ENCODE measurements at regions not wholly inside any gene's neighbourhood (a gene's known extent, or its start where the extent isn't known, plus 50 kb on each side); places are given as distances from the start of the nearest gene placed in this dataset.

DNA sequence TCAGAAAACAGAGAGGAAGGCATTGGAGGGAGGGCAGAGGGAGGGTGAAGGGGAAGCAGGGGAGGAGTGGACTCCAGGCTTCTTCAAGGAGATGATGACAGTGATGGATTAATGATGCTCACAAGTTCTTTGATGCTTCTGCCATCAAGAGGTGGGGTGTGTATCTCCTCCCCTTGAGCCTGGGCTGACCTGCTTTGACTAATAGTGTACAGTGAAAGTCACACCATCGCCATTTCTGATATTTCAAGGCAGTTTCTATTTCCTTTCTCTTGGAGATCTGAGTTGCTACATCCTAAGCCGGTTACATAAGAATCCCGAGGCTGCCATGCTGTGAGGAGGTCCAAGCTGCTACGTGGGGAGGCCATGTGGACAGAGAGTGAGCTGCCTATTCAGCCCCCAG is 312.5 kb downstream of the MAF start:
- Histone ChIP-seq H3K36me3 (ENCODE audit: control insufficient read depth, insufficient read depth, low read length) (no peaks in the 10 kb centered on the region), H3K9me3 (ENCODE audit: control insufficient read depth, insufficient read depth, low read length) (no peaks in the 10 kb centered on the region), H3K4me1 (ENCODE audit: control insufficient read depth, insufficient read depth, low read length) (peaks cover 15% of the 10 kb centered on the region), H3K4me3 (ENCODE audit: low read depth, low read length) (no peak overlapping the region), H3K27me3 (ENCODE audit: control insufficient read depth, insufficient read depth, low read length) (no peaks in the 10 kb centered on the region), H3K9ac (ENCODE audit: low read depth, low read length) (no peak overlapping the region), H3K27ac (ENCODE audit: low read depth, low read length) (no peak overlapping the region)

DNA sequence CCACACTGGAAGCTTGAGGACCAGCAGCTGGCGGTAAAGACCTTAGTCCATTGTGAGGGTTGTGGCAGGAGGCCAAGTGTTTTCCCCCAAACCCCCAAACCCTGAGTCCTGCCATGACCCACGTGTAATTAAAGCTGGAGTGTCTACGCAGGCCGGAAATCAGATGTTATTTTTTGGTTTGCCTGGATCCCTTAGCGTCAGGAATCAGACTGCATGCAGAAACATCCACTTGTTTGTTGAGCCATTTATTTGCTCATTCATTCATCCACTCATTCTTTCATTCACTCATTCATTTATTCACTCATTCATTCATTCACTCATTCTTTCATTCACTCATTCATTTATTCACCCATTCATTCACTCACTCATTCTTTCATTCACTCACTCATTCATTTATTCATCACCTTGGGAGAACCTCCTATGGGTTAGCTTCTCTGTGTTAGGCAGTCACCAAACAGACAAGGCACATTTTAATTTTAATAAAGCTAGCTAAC is 313.1 kb downstream of the MAF start:
- Histone ChIP-seq H3K36me3 (ENCODE audit: control insufficient read depth, insufficient read depth, low read length) (no peaks in the 10 kb centered on the region), H3K9ac (ENCODE audit: low read depth, low read length) (no peak overlapping the region), H3K4me3 (ENCODE audit: low read depth, low read length) (no peak overlapping the region), H3K27me3 (ENCODE audit: control insufficient read depth, insufficient read depth, low read length) (no peaks in the 10 kb centered on the region), H3K9me3 (ENCODE audit: control insufficient read depth, insufficient read depth, low read length) (no peaks in the 10 kb centered on the region), H3K4me1 (ENCODE audit: control insufficient read depth, insufficient read depth, low read length) (peaks cover 15% of the 10 kb centered on the region), H3K27ac (ENCODE audit: low read depth, low read length) (no peak overlapping the region)

DNA sequence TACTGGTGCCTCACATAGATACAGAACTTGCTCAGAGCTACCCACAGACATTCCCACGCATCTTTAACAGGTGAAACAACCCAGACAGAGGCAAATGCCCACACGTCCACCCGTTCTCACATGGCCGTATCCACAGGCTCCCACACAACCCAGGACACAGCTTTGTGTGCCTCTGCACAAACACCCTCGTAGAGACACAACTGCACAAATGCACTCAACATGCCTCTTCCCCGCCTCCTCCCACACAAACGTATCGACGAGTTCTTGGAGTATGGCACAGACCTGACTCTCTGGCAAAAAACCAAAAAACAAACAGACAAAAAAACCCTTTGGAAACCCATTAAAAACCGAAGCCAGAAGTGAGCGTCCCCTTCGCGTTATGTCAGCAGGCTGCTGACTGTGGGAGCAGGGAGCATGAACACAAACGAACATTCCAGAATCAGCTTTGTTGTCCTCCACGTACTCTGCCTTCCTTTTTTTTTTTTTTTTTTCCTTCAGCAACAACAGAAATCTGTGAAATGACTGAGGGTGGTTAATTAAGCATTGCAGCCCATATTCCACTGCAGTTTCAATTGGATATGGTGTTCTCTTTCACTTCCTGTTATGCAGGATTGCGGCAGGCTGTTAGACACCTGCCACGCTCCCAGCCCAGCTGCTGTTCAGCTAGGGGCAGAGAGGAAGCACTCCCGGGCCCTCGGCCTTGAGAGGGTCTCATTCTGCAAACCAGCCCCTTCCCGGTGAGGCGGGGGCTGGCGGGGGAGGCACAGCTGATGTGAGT is 313.7 kb downstream of the MAF start:
- Histone ChIP-seq H3K27ac (ENCODE audit: low read depth, low read length) (no peak overlapping the region), H3K27me3 (ENCODE audit: control insufficient read depth, insufficient read depth, low read length) (no peaks in the 10 kb centered on the region), H3K36me3 (ENCODE audit: control insufficient read depth, insufficient read depth, low read length) (no peaks in the 10 kb centered on the region), H3K9ac (ENCODE audit: low read depth, low read length) (no peak overlapping the region), H3K4me1 (ENCODE audit: control insufficient read depth, insufficient read depth, low read length) (peaks cover 15% of the 10 kb centered on the region), H3K9me3 (ENCODE audit: control insufficient read depth, insufficient read depth, low read length) (no peaks in the 10 kb centered on the region), H3K4me3 (ENCODE audit: low read depth, low read length) (no peak overlapping the region)

DNA sequence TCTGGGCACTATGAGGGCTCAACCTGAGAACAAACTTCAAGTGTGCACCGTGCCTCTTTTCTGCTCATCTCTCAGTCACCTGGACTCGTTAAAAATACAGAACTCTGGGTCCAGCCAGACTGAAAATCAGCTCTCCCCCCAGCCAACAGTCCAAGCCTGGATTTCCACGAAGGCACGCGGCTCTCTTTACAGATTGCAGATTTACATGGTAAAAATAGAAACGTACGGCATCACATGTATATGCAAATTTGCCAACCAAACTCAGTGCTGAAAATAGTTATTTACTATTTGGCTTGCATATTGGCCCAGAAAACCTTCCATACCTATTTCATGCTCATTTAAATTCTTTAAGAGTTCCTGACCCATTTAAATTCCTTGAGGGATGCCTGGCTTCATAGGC is 315.8 kb downstream of the MAF start:
- Histone ChIP-seq H3K27me3 (ENCODE audit: control insufficient read depth, insufficient read depth, low read length) (no peaks in the 10 kb centered on the region), H3K9ac (ENCODE audit: low read depth, low read length) (no peak overlapping the region), H3K9me3 (ENCODE audit: control insufficient read depth, insufficient read depth, low read length) (no peaks in the 10 kb centered on the region), H3K27ac (ENCODE audit: low read depth, low read length) (no peak overlapping the region), H3K36me3 (ENCODE audit: control insufficient read depth, insufficient read depth, low read length) (no peaks in the 10 kb centered on the region), H3K4me1 (ENCODE audit: control insufficient read depth, insufficient read depth, low read length) (peaks cover 22% of the 10 kb centered on the region), H3K4me3 (ENCODE audit: low read depth, low read length) (no peak overlapping the region)

DNA sequence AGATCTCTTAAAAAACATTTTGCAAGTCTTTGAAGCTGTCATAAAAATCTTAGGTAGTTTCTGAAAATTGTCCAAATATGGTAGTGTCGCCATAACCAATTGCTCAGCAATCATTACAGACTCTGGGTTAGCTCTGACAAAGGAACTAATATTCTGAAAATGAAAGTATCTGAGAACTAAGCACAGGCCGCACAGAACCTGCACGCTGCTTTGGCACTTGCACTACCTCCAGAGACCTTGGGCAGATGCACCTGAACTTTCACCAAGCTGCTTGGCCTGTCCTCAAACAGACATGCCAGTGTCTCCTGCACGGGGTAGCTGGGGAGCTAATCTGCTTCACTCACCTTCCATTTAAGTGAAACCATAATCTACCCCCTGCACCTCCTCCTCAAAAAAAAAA is 317.0 kb downstream of the MAF start:
- H3K4me1 ChIP-seq (ENCODE audit: control insufficient read depth, insufficient read depth, low read length): peaks cover 22% of the 10 kb centered on the region
- no peaks in the 10 kb centered on the region for H3K9me3 ChIP-seq (ENCODE audit: control insufficient read depth, insufficient read depth, low read length)
- no peak overlapping the region for H3K9ac ChIP-seq (ENCODE audit: low read depth, low read length)
- H3K27ac ChIP-seq (ENCODE audit: low read depth, low read length): no peak overlapping the region
- no peaks in the 10 kb centered on the region for H3K27me3 ChIP-seq (ENCODE audit: control insufficient read depth, insufficient read depth, low read length)
- no peaks in the 10 kb centered on the region for H3K36me3 ChIP-seq (ENCODE audit: control insufficient read depth, insufficient read depth, low read length)
- H3K4me3 ChIP-seq (ENCODE audit: low read depth, low read length): no peak overlapping the region

DNA sequence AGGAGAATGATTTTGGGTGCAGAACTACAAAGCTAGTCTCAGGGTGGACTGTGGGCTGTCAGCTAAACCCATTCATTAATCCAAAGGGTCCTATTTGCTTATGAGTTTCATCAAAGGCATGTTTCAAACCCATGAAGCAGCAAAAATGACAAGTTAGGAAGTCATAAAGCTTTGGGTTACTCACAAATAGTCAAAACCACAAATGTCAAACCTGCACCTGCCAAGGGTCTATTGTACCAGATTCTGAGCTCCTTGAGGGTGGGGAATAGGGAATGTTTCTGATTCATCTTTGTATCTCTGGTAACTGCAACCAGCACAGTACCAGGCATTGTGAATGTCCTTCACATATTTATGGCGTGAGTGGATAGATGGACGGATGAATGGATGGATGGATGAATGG is 317.7 kb downstream of the MAF start:
- Histone ChIP-seq H3K4me3 (ENCODE audit: low read depth, low read length) (no peak overlapping the region), H3K9me3 (ENCODE audit: control insufficient read depth, insufficient read depth, low read length) (no peaks in the 10 kb centered on the region), H3K27ac (ENCODE audit: low read depth, low read length) (no peak overlapping the region), H3K27me3 (ENCODE audit: control insufficient read depth, insufficient read depth, low read length) (no peaks in the 10 kb centered on the region), H3K9ac (ENCODE audit: low read depth, low read length) (no peak overlapping the region), H3K4me1 (ENCODE audit: control insufficient read depth, insufficient read depth, low read length) (peaks cover 22% of the 10 kb centered on the region), H3K36me3 (ENCODE audit: control insufficient read depth, insufficient read depth, low read length) (no peaks in the 10 kb centered on the region)

DNA sequence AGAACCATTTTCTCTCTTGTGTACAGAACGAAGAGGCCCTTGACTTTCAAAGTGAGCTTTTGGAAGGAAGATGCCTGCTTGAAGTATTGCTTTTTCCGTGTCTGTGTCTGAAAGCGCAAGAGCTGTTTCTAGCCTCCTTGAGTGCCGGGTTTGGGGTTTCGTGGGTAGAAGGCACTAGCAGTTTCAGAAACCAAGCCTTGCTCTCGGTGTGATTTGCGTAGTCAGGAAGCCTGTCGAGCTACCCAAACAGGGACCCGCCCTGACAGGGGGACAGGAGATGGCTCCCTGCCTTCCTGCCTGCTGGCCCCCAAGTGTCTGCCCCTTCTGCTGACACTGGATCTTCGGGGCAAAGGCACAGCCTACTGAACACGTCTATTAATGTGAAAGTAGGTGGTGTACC is 322.0 kb downstream of the MAF start:
- Histone ChIP-seq H3K9ac (ENCODE audit: low read depth, low read length) (no peak overlapping the region), H3K27me3 (ENCODE audit: control insufficient read depth, insufficient read depth, low read length) (no peaks in the 10 kb centered on the region), H3K4me3 (ENCODE audit: low read depth, low read length) (no peak overlapping the region), H3K9me3 (ENCODE audit: control insufficient read depth, insufficient read depth, low read length) (no peaks in the 10 kb centered on the region), H3K36me3 (ENCODE audit: control insufficient read depth, insufficient read depth, low read length) (no peaks in the 10 kb centered on the region), H3K4me1 (ENCODE audit: control insufficient read depth, insufficient read depth, low read length) (0 out of 2 replicates have a peak, but pooled peaks cover 7% of the 10 kb centered on the region), H3K27ac (ENCODE audit: low read depth, low read length) (no peak overlapping the region)

DNA sequence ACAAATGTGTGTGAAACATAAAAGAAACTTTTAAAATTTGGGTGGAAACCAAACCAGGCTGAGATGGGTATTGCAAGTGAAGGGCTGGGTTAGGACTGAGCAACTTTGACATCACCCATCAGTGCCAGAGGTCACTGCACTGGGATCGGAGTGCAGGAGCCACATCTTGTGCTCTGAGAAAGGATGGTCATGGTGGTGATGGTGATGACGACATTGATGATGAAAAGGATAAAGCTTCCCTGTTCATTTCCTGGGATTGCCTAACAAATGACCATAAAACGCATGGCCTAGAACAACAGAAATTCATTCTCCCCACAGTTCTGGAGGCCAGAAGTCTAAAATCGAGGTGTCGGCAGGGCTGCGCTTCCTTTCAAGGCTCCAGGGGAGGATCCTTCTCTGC is 324.0 kb downstream of the MAF start:
- Histone ChIP-seq H3K9ac (ENCODE audit: low read depth, low read length) (no peak overlapping the region), H3K9me3 (ENCODE audit: control insufficient read depth, insufficient read depth, low read length) (no peaks in the 10 kb centered on the region), H3K4me1 (ENCODE audit: control insufficient read depth, insufficient read depth, low read length) (0 out of 2 replicates have a peak, but pooled peaks cover 7% of the 10 kb centered on the region), H3K27ac (ENCODE audit: low read depth, low read length) (no peak overlapping the region), H3K4me3 (ENCODE audit: low read depth, low read length) (no peak overlapping the region), H3K36me3 (ENCODE audit: control insufficient read depth, insufficient read depth, low read length) (no peaks in the 10 kb centered on the region), H3K27me3 (ENCODE audit: control insufficient read depth, insufficient read depth, low read length) (no peaks in the 10 kb centered on the region)

DNA sequence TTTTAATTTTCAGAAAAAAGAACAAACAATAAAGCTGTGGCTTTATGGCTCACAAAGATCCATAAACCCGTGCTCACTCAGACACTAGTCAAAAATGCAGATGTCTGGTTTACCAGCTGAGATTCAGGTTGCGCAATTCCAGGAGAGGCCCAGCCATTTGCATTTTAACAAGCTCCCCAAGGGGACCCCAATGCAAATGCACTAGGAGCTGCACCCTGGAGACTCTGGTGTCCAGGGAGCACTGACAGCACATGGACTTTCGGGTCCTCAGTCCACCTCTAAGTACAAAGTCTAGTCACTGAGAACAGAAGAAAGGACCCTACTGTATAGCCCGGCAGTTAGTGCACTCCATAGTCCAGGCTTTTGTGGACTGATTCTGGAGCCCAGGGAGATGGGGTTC is 326.3 kb downstream of the MAF start:
- H3K9ac ChIP-seq (ENCODE audit: low read depth, low read length): no peak overlapping the region
- H3K4me3 ChIP-seq (ENCODE audit: low read depth, low read length): no peak overlapping the region
- no peak overlapping the region for H3K27ac ChIP-seq (ENCODE audit: low read depth, low read length)
- H3K4me1 ChIP-seq (ENCODE audit: control insufficient read depth, insufficient read depth, low read length): peaks cover 3% of the 10 kb centered on the region; the same call in 1 of the 2 replicates
- no peaks in the 10 kb centered on the region for H3K36me3 ChIP-seq (ENCODE audit: control insufficient read depth, insufficient read depth, low read length)
- no peaks in the 10 kb centered on the region for H3K9me3 ChIP-seq (ENCODE audit: control insufficient read depth, insufficient read depth, low read length)
- no peaks in the 10 kb centered on the region for H3K27me3 ChIP-seq (ENCODE audit: control insufficient read depth, insufficient read depth, low read length)

DNA sequence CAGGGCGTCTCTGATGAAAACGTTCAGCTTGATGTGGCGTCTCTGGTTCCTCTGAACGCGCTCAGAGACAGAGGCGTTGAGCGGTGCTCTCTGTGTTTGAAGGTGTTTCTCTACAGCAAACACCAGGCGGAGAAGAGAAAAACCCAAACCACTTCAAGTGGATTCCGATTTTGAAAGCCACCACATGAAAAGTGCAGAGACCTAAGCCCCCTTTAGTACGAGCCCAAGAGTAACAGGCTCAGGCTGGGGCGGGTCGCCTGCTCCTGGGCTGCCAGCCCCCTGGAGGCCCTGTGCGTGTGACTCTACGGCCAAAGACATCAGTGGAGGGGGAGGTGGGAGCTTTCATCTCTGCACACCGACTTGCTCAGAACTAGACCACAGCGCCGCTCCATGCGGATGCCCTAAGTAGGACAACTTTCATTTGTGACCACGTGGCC is 328.4 kb downstream of the MAF start:
- H3K4me1 ChIP-seq (ENCODE audit: control insufficient read depth, insufficient read depth, low read length): peaks cover 5% of the 10 kb centered on the region
- H3K36me3 ChIP-seq (ENCODE audit: control insufficient read depth, insufficient read depth, low read length): no peaks in the 10 kb centered on the region

DNA sequence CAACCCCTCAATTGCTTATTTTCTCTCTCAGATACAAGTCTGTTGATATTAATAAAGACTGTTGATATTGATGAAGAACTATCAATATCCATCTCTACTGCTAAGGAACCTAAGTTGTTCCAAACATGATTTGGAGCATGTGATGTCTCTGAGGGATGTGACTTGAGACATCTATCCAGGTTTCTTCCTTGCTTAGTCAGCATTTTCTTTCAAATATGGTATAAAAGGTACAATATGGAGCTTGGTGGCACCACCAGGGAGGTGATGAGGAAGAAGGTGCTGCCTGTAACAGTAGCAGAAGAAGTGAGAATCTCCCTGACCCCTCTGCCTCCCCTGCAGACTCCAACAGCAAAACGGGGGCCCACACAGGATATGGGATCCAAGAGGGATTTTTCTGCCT is 329.0 kb downstream of the MAF start:
- Histone ChIP-seq H3K4me1 (ENCODE audit: control insufficient read depth, insufficient read depth, low read length) (peaks cover 5% of the 10 kb centered on the region), H3K4me3 (ENCODE audit: low read depth, low read length) (no peak overlapping the region), H3K27me3 (ENCODE audit: control insufficient read depth, insufficient read depth, low read length) (no peaks in the 10 kb centered on the region), H3K36me3 (ENCODE audit: control insufficient read depth, insufficient read depth, low read length) (no peaks in the 10 kb centered on the region), H3K9me3 (ENCODE audit: control insufficient read depth, insufficient read depth, low read length) (no peaks in the 10 kb centered on the region), H3K9ac (ENCODE audit: low read depth, low read length) (no peak overlapping the region), H3K27ac (ENCODE audit: low read depth, low read length) (no peak overlapping the region)

More for the DNA sequence above, 328.4 kb downstream of the MAF start:
- no peaks in the 10 kb centered on the region for H3K9me3 ChIP-seq (ENCODE audit: control insufficient read depth, insufficient read depth, low read length)
- no peak overlapping the region for H3K9ac ChIP-seq (ENCODE audit: low read depth, low read length)
- no peak overlapping the region for H3K4me3 ChIP-seq (ENCODE audit: low read depth, low read length)
- H3K27me3 ChIP-seq (ENCODE audit: control insufficient read depth, insufficient read depth, low read length): no peaks in the 10 kb centered on the region
- no peak overlapping the region for H3K27ac ChIP-seq (ENCODE audit: low read depth, low read length)
